Kidney epithelial cell (primary cell): ENCODE measurements at regions not wholly inside any gene's neighbourhood (a gene's known extent, or its start where the extent isn't known, plus 50 kb on each side); places are given as distances from the start of the nearest gene placed in this dataset.

Experiments used
- DNase-seq: peaks from one replicate; pipeline ENCODE4 v3.0.0-alpha.2; 2010; ENCODE audit warnings: low read depth
- H3K27me3 ChIP-seq: 2 replicates; pipeline ENCODE4 v1.6.0; 2011; ENCODE audit warnings: low read length; ENCODE audit not compliant: control insufficient read depth, insufficient read depth
- H3K36me3 ChIP-seq: 2 replicates; pipeline ENCODE4 v1.5.1; 2011; ENCODE audit warnings: low read length; ENCODE audit not compliant: control insufficient read depth, insufficient read depth
- H3K4me3 ChIP-seq: 2 replicates; pipeline ENCODE4 v1.5.1; 2011; ENCODE audit warnings: low read depth, mild to moderate bottlenecking, control low read depth, low read length
- CTCF ChIP-seq: IDR thresholded peaks from 2 replicates; pipeline ENCODE4 v1.5.1; 2011; ENCODE audit warnings: mild to moderate bottlenecking, moderate library complexity, low read length, control low read depth, inconsistent platforms; ENCODE audit not compliant: insufficient read depth, poor library complexity, severe bottlenecking

- no peak for DNase-seq
- no peak for TF ChIP-seq CTCF
- H3K27me3 ChIP-seq: peaks cover 8% of the 10 kb centered on the region
- H3K36me3 ChIP-seq: no peaks in the 10 kb centered on the region
- H3K4me3 ChIP-seq: no peak overlapping the region
Observed at GRCh38 chr1:232340446-232340845, 289.5 kb downstream of the SIPA1L2 start.

GRCh38 chr1:232339073-232339472 lies 290.9 kb downstream of the SIPA1L2 start:
- no peak for TF ChIP-seq CTCF
- Histone ChIP-seq H3K36me3 (no peaks in the 10 kb centered on the region), H3K27me3 (peaks cover 8% of the 10 kb centered on the region), H3K4me3 (no peak overlapping the region)
- DNase-seq: no peak

- no peaks in the 10 kb centered on the region for H3K36me3 ChIP-seq
- DNase-seq: no peak
- H3K27me3 ChIP-seq: peaks cover 8% of the 10 kb centered on the region
- no peak for TF ChIP-seq CTCF
- H3K4me3 ChIP-seq: no peak overlapping the region
Observed at GRCh38 chr1:232335741-232336293, 294.1 kb downstream of the SIPA1L2 start.

GRCh38 chr1:232335261-232335660 lies 294.7 kb downstream of the SIPA1L2 start:
- TF ChIP-seq CTCF: no peak
- H3K36me3 ChIP-seq: no peaks in the 10 kb centered on the region
- H3K4me3 ChIP-seq: no peak overlapping the region
- peaks cover 8% of the 10 kb centered on the region for H3K27me3 ChIP-seq
- DNase-seq: no peak

GRCh38 chr1:232334811-232335210 lies 295.1 kb downstream of the SIPA1L2 start:
- TF ChIP-seq CTCF: no peak
- Histone ChIP-seq H3K4me3 (no peak overlapping the region), H3K36me3 (no peaks in the 10 kb centered on the region), H3K27me3 (peaks cover 8% of the 10 kb centered on the region)
- DNase-seq: no peak

GRCh38 chr1:232334246-232334645 lies 295.7 kb downstream of the SIPA1L2 start:
- no peaks in the 10 kb centered on the region for H3K36me3 ChIP-seq
- H3K27me3 ChIP-seq: peaks cover 7% of the 10 kb centered on the region
- no peak for TF ChIP-seq CTCF

More at GRCh38 chr1:232334246-232334645, 295.7 kb downstream of the SIPA1L2 start:
- H3K4me3 ChIP-seq: no peak overlapping the region
- no peak for DNase-seq
